HepG2 (cell line): ENCODE measurements at regions not wholly inside any gene's neighbourhood (a gene's known extent, or its start where the extent isn't known, plus 50 kb on each side); places are given as distances from the start of the nearest gene placed in this dataset.

Experiments
- CEBPB ChIP-seq: IDR thresholded peaks from 2 replicates; pipeline ENCODE4 v1.6.1; 2011; ENCODE audit warnings: low read depth, low read length, improper control_type of control experiment, borderline replicate concordance
- RFX5 ChIP-seq: IDR thresholded peaks from 2 replicates; pipeline ENCODE4 v1.6.1; 2011; ENCODE audit warnings: low read depth, low read length, improper control_type of control experiment
- TF ChIP-seq, protein P1 (sequence below): sonication (generic); formaldehyde crosslinking; IDR thresholded peaks from 2 replicates; pipeline ENCODE4 v1.5.0; 2020; ENCODE audit warnings: mild to moderate bottlenecking, missing genetic modification reagents, moderate library complexity
- TF ChIP-seq, protein P2 (sequence below): sonication (generic); formaldehyde crosslinking; IDR thresholded peaks from 2 replicates; pipeline ENCODE4 v1.5.0; 2020; ENCODE audit warnings: missing genetic modification reagents
- TF ChIP-seq, protein P3 (sequence below): sonication (generic); formaldehyde crosslinking; IDR thresholded peaks from 2 replicates; pipeline ENCODE4 v1.8.1; 2022; ENCODE audit warnings: mild to moderate bottlenecking, missing genetic modification reagents

DNA sequence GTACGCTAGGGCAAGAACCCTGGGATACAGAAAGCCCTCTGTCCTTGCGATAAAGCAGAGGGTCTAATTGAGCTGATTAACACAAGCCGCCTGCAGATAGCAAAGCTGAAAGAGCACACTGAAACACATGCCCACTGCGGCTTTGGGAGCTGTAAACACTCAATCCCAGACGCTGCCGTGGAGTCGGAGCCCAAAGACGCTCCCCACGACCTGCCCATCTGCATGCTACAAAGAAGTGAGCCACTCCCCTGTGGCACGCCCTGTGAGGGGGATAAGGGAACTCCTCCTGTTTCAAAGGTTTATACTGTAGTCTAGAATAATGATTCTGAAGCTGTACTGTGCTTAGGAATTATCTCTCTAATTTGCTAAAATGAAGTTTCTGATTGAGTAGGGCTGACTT, 985.6 kb upstream of the GHITM start:
- TF ChIP-seq RFX5, result no peak
- TF ChIP-seq, protein P1, sequence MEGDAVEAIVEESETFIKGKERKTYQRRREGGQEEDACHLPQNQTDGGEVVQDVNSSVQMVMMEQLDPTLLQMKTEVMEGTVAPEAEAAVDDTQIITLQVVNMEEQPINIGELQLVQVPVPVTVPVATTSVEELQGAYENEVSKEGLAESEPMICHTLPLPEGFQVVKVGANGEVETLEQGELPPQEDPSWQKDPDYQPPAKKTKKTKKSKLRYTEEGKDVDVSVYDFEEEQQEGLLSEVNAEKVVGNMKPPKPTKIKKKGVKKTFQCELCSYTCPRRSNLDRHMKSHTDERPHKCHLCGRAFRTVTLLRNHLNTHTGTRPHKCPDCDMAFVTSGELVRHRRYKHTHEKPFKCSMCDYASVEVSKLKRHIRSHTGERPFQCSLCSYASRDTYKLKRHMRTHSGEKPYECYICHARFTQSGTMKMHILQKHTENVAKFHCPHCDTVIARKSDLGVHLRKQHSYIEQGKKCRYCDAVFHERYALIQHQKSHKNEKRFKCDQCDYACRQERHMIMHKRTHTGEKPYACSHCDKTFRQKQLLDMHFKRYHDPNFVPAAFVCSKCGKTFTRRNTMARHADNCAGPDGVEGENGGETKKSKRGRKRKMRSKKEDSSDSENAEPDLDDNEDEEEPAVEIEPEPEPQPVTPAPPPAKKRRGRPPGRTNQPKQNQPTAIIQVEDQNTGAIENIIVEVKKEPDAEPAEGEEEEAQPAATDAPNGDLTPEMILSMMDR (CRISPR knock-in tag), result no peak
- TF ChIP-seq, protein P2, sequence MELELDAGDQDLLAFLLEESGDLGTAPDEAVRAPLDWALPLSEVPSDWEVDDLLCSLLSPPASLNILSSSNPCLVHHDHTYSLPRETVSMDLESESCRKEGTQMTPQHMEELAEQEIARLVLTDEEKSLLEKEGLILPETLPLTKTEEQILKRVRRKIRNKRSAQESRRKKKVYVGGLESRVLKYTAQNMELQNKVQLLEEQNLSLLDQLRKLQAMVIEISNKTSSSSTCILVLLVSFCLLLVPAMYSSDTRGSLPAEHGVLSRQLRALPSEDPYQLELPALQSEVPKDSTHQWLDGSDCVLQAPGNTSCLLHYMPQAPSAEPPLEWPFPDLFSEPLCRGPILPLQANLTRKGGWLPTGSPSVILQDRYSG (CRISPR knock-in tag), result no peak
- TF ChIP-seq CEBPB, result no peak
- TF ChIP-seq, protein P3, sequence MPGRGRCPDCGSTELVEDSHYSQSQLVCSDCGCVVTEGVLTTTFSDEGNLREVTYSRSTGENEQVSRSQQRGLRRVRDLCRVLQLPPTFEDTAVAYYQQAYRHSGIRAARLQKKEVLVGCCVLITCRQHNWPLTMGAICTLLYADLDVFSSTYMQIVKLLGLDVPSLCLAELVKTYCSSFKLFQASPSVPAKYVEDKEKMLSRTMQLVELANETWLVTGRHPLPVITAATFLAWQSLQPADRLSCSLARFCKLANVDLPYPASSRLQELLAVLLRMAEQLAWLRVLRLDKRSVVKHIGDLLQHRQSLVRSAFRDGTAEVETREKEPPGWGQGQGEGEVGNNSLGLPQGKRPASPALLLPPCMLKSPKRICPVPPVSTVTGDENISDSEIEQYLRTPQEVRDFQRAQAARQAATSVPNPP (CRISPR knock-in tag), result no peak
